Right lobe of liver (tissue), 6 donors: ENCODE measurements at regions not wholly inside any gene's neighbourhood (a gene's known extent, or its start where the extent isn't known, plus 50 kb on each side); places are given as distances from the start of the nearest gene placed in this dataset.

Experiments used
- ATAC-seq, 4 donors: fragments of 200-7000 bp; cut with Tn5 transposase; one replicate each; pipeline ENCODE4 v1.9.1; 2020; ENCODE audit warnings: mild to moderate bottlenecking in 4 of 4, moderate library complexity in 4 of 4
- DNase-seq, 3 donors: peaks; one replicate each; pipeline ENCODE4 v3.0.0-alpha.2; 2020
- H3K27ac ChIP-seq, 3 donors: fragments of 200-600 bp; one replicate each; pipeline ENCODE4 v1.8.0; 2022
- H3K27me3 ChIP-seq, 2 donors: fragments of 200-600 bp; one replicate each; pipeline ENCODE4 v1.8.0; 2022
- H3K36me3 ChIP-seq, 4 donors: fragments of 200-600 bp; sonication (generic) in 1 of 4; one replicate each; pipeline versions ENCODE4 v1.5.1 to v1.8.0; 2017 to 2022; ENCODE audit warnings: control low read depth in 1 of 4
- H3K4me1 ChIP-seq, 4 donors: fragments of 200-600 bp; sonication (generic) in 1 of 4; one replicate each; pipeline versions ENCODE4 v1.5.1 to v1.8.0; 2017 to 2022; ENCODE audit warnings: control low read depth in 1 of 4
- H3K4me3 ChIP-seq, 3 donors: fragments of 200-600 bp; one replicate each; pipeline ENCODE4 v1.8.0; 2022
- H3K9me3 ChIP-seq, 4 donors: fragments of 200-600 bp; sonication (generic) in 1 of 4; one replicate each; pipeline versions ENCODE4 v1.5.1 to v1.8.0; 2017 to 2022; ENCODE audit warnings: control low read depth in 1 of 4
- POLR2A ChIP-seq: fragments of 450-650 bp; IDR thresholded peaks from one replicate; pipeline ENCODE4 v1.6.1; 2017; ENCODE audit warnings: antibody characterized with exemption, mild to moderate bottlenecking
- WGBS: methylation state at CpG from one replicate; pipeline ENCODE4 v1.1.6; 2018; ENCODE audit warnings: low coverage, low lambda C conversion rate; ENCODE audit not compliant: insufficient coverage; ENCODE audit errors: missing lambda C conversion rate; 5-methylcytosine and 5-hydroxymethylcytosine counted together
- intact Hi-C, 2 donors: fragments of 100-400 bp; cut with DNase I; formaldehyde crosslinking; loops; one replicate each; pipeline versions ENCODE4 v1.11.2 to v1.14.1; 2022
- TF ChIP-seq, protein P1 (sequence below), 4 donors: fragments of 200-600 bp in 3 of 4; fragments of 450-650 bp in 1 of 4; IDR thresholded peaks; one replicate each; pipeline versions ENCODE4 v1.5.1 to v1.8.0; 2016 to 2022; ENCODE audit warnings: antibody characterized with exemption in 4 of 4, mild to moderate bottlenecking in 2 of 4
- donor health status: DM: no; HTN: yes; CAD: no.
- donor health status: DM: no; HTN: no; CAD: no.
- donor health status: DM: no; HTN: no; CAD: no.
- donor health status: DM: no; HTN: yes; CAD: no.
- donor health status: DM: no; HTN: yes; CAD: no.

DNA sequence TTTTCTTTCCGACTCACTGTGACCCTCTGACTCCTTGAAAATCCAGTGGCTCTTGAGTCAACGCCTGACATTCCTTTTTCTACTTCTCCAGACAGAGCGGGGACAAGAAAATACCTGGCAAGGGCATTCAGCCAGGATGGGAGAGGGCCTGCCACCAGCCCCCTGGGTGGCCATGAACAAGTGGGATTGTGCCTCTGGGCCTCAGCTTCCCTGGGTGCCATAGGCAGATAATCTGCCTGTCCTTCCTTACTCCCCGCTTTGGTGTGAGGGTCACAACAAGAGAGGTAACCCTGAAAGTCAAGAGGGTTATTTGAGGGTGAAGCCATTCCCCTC lies 613.9 kb upstream of the CADM1 start:
- intact Hi-C loops, result no loop called here
- Histone ChIP-seq H3K9me3 (no peaks in the 10 kb centered on the region), H3K27me3 (no peaks in the 10 kb centered on the region), H3K36me3 (no peaks in the 10 kb centered on the region), H3K4me3 (no peak overlapping the region), H3K4me1 (no peaks in the 10 kb centered on the region), H3K27ac (no peak overlapping the region)
- ATAC-seq (no peak), DNase-seq (no peak)
- 41% methylated on average over 3 of the region's 4 CpGs for WGBS
- TF ChIP-seq, protein P1, sequence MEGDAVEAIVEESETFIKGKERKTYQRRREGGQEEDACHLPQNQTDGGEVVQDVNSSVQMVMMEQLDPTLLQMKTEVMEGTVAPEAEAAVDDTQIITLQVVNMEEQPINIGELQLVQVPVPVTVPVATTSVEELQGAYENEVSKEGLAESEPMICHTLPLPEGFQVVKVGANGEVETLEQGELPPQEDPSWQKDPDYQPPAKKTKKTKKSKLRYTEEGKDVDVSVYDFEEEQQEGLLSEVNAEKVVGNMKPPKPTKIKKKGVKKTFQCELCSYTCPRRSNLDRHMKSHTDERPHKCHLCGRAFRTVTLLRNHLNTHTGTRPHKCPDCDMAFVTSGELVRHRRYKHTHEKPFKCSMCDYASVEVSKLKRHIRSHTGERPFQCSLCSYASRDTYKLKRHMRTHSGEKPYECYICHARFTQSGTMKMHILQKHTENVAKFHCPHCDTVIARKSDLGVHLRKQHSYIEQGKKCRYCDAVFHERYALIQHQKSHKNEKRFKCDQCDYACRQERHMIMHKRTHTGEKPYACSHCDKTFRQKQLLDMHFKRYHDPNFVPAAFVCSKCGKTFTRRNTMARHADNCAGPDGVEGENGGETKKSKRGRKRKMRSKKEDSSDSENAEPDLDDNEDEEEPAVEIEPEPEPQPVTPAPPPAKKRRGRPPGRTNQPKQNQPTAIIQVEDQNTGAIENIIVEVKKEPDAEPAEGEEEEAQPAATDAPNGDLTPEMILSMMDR (IDR thresholded peaks at IDR 0.05), result no peak
- no peak for TF ChIP-seq POLR2A

DNA sequence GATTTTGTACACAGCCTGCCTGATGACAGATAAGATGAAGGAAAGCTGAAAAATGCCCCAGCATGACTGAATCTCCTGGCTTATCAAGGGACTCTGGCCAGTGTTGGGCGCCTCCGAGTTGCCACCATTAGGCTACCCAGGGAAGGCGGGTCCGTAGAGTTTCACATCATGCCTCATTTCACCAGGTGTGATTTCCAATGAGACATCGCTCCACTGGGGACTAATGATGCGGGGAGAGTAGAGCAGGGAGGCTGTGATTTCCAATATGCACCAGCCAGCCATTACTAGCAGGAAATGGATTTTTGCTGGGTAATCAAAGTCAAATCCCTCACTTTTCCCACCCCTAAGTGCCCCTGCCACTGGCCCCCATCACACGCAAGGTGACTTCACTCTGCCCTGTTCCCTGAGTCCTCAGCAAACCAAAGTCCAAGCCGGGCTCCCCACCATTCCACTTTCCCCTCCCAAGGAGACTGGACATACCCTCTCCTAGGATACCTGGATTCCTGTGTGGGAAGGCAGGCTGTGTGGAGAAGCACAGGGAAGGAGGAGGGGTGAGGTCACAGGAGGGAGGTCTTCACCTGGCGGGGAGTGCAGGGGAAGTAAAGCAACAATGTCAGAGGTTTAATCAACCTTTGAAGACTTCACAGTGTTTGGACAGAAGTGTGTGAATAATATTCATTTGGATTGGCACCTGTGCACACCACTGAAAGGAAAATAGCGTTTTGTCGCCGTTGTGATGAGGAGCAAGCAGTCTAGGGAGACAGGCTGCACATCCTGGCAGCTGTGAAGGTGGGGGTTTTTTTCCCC lies 613.3 kb upstream of the CADM1 start:
- ATAC-seq, result no peak
- intact Hi-C loops, result no loop called here

DNA sequence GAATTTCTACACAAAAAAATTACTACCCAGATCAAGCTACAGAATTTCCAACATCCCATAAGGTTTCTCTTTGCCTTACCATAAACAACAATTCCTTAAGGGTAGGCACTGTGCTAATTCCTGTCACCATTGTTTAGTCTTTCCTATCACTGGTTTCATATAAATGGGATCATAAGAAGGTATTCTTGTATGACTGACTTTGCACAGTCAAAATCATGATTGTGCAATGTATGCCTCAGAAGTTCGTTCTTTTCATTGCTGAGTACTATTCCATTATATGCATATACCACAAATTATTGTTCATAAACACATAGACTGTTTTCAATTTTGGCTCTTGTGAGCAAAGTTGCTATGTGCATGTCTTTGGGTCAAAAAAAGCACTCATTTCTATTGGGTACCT lies 611.6 kb upstream of the CADM1 start:
- H3K36me3 ChIP-seq, result no peaks in the 10 kb centered on the region
- no peaks in the 10 kb centered on the region for H3K4me1 ChIP-seq
- ATAC-seq (no peak), DNase-seq (no peak)
- no peak overlapping the region for H3K4me3 ChIP-seq
- 50% methylated on average over 1 of the region's 1 CpG for WGBS
- no peaks in the 10 kb centered on the region for H3K9me3 ChIP-seq
- TF ChIP-seq POLR2A, result no peak
- H3K27ac ChIP-seq, result no peak overlapping the region
- intact Hi-C loops, result no loop called here
- H3K27me3 ChIP-seq, result no peaks in the 10 kb centered on the region

More for the DNA sequence above, 613.3 kb upstream of the CADM1 start:
- Histone ChIP-seq H3K4me1 (no peaks in the 10 kb centered on the region), H3K9me3 (no peaks in the 10 kb centered on the region), H3K36me3 (no peaks in the 10 kb centered on the region), H3K27me3 (no peaks in the 10 kb centered on the region), H3K27ac (no peak overlapping the region), H3K4me3 (no peak overlapping the region)
- 69% methylated on average over 8 of the region's 12 CpGs for WGBS
- no peak for TF ChIP-seq POLR2A
- TF ChIP-seq, protein P1 (IDR thresholded peaks at IDR 0.05), result no peak
- DNase-seq, result no peak

DNA sequence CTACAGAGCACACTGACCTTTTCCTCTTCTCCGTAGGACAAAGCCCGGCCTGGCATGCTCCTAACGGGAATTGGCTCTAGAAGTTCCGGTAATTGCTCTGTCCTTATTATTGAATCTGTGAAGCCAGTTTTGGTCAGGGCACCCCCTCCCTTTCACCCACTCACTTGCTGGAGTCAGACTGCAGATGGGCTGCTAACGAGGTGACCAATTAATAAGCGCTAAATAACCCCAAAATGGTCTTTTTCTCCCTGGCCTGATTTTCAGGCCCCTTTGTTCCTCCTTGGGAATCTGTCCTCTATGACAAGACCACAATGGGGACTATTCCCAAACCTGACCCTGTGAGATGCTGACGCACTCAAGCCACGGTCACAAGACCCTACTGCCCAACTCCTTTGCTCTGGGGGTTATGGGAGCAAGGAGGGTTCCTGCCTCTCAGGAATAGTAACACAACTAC lies 610.0 kb upstream of the CADM1 start:
- Histone ChIP-seq H3K4me3 (no peak overlapping the region), H3K36me3 (no peaks in the 10 kb centered on the region), H3K9me3 (no peaks in the 10 kb centered on the region), H3K27me3 (no peaks in the 10 kb centered on the region), H3K27ac (no peak overlapping the region), H3K4me1 (no peaks in the 10 kb centered on the region)
- ATAC-seq, result no peak
- intact Hi-C loops, result no loop called here
- DNase-seq, result no peak
- TF ChIP-seq, protein P1 (IDR thresholded peaks at IDR 0.05), result no peak
- no peak for TF ChIP-seq POLR2A
- 68% methylated on average over 8 of the region's 8 CpGs for WGBS

DNA sequence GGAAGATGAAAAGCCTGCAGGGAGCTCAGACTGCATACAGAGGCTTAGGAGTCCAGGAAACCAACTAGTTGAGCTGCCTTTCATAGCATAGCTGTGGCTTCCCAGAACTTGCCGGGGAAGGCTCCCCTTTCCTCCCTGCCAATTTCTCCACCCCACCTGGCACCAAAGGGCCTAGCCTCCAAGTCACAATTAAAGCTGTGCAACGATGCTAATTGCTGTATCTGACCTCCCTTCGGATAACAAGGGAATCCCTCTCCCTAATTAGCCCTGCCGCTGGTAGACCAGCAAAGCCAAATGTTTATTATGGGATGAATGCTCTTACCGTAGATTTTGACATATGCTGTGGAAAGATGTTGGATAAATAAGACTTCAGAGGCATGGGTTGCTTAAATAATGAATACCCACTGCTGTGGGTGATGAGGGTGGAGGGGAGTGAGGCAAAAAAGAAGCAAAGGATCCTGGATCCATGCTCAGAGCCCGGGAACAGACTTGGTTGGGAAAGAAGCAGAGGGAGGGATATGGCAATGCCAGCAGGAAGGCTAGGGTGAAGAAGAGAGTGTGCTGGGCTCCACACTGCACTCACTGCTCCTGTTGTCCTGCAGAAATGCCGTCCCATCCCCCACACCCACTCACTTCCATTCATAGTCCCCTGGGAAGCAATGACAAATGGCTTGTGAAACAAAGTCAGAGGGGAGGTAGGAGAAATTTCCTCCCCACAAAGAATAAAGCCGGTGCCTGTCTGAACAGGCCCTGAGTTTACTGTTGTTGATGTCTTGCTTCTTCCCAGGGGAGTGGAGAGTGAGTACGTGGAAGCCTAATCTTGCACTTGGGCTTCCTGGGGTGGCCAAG lies 608.1 kb upstream of the CADM1 start:
- Histone ChIP-seq H3K9me3 (no peaks in the 10 kb centered on the region), H3K4me3 (no peak overlapping the region), H3K4me1 (no peaks in the 10 kb centered on the region), H3K27me3 (no peaks in the 10 kb centered on the region), H3K27ac (no peak overlapping the region), H3K36me3 (no peaks in the 10 kb centered on the region)
- ATAC-seq (no peak), DNase-seq (no peak)
- intact Hi-C loops, result no loop called here
- 41% methylated on average over 7 of the region's 9 CpGs for WGBS
- TF ChIP-seq, protein P1 (IDR thresholded peaks at IDR 0.05), result no peak
- no peak for TF ChIP-seq POLR2A
